ENCODE measurements at regions not wholly inside any gene's neighbourhood (a gene's known extent, or its start where the extent isn't known, plus 50 kb on each side); places are given as distances from the start of the nearest gene placed in this dataset.
"Not testable (repeated sequence)": the region's sequence is repeated elsewhere in the genome, so short reads cannot be mapped to it uniquely, and the experiment has no call there.

DNA sequence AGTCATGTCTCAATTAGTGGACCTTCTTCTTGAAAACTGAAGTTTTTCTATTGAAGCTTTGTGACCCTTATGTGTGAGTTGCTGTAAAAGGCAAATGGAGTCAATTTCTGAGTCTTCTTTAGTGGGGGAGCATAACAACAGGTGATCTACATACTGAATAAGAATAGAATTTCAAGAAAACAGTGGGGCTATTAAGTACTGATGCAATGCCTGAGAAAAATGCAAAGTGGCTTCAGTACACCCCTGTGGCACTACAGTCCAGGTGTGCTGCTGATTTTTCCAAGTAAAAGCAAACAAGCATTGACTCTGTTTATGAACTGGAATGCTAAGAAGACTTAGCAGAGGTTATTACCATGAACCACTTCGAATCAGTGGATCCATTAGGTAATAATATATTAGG lies 328.0 kb upstream of the PABPC4L start:
- ATAC-seq (no peak), DNase-seq (ENCODE audit: missing footprints) (no peak)
- intact Hi-C loops (cut with DNase I), result no loop called here

DNA sequence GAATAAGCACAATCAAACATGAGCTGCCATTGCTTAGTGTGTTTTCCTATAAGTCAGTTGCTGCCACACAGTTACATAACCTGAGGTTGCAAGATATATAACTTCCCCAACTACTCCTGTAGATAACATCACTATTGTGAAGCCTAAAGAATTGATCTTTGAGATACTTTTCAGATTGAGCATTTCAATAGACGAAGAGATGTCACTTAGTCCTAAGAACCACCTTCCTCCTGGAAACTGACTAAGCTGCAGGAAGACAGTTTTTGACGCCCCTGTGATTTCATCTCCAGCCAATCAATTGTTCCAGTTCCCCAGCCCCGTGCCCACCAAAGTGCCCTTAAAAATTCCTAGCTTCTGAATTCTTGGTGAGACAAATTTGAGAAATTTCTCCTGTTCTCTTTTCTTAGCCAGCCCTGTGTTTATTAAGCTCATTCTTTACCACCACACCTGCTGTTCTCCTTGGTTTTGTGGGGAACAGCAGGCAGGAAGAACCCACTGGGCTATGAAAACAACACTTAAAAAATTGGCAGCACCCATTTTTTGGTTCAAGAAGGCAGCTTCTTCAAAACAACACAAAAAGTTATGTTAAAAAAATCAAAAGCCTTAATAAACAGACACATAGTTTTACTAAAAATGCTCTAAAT lies 317.1 kb upstream of the PABPC4L start:
- DNase-seq (ENCODE audit: missing footprints) (no peak), ATAC-seq (no peak)
- intact Hi-C loops (cut with DNase I), result no loop called here

DNA sequence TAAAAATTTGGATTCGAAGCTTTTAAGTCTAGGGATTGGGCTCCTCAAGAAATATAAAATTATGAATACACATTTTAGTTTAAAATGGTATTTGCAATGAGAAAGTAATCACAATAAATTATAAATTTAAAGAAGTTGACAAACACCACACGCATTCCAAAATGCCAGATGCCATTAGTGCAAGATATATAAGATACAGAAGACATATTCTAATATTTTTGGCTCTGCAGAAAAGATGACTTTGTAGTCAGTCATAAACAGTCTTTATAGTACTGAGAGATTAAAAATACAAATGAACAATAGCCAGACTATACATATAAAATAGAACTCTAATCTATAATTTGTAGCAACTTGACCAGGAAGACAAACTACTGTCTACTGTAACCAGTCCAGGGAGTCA lies 309.0 kb upstream of the PABPC4L start:
- ATAC-seq, result no peak
- intact Hi-C loops (cut with DNase I), result no loop called here
- DNase-seq (ENCODE audit: missing footprints), result no peak

DNA sequence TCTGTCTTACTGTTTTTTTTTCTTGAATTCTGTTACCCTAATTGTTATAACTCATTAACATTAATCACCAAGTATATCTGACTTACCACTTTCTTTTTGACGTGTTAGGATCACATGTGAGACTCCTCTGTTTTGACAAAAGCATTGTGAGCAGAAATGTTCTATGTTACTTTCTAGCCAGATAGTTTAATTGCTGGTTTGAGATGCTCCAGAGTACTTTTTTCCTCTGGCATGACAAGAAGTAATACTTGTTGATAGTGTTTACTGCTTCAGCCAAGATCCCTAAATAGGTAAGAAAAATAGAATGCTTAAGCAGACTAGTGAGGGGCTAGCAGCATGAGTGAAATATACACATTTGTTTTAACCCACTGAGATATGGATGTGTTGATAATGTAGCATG lies 303.9 kb upstream of the PABPC4L start:
- intact Hi-C loops (cut with DNase I), result no loop called here
- DNase-seq (ENCODE audit: missing footprints) (no peak), ATAC-seq (no peak)

DNA sequence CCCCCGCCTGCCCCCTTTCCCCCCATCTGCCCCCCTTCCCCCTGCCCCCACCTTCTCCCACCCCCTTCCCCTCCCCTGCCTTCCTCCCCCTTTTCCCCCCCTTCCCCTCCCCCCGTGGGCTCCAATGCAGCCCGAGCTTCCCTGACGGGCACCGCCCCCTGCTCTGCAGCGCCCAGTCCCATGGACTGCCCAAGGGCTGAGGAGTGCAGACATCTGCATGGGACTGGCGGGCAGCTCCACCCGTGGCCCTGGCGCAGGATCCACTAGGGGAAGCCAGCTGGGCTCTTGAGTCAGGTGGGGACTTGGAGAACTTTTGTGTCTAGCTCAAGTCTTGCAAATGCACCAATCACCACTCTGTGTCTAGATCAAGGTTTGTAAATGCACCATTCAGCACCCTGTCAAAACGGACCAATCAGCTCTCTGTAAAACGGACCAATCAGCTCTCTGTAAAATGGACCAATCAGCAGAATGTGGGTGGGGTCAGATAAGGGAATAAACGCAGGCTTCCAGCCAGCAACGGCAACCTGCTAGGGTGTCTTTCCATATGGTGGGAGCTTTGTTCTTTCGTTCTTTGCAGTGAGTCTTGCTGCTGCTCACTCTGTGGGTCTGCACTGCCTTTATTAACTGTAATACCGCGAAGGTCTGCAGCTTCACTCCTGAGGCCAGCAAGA lies 300.5 kb upstream of the PABPC4L start:
- intact Hi-C loops (cut with DNase I), result no loop called here
- DNase-seq (ENCODE audit: missing footprints), result no peak
- no peak for ATAC-seq

DNA sequence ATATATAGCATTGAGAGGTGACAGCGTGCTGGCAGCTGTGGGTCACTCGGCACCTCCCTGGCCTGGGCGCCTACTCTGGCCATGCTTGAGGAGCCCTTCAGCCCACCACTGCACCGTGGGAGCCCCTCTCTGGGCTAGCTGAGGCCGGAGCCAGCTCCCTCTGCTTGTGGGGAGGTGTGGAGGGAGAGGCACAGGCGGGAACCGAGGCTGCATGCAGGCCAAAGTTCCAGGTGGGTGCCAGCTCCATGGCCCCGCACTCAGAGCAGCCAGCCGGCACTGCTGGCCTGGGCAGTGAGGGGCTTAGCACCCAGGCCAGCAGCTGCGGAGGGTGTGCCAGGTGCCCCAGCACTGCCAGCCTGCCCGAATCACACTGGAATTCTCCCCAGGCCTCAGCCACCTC lies 299.9 kb upstream of the PABPC4L start:
- DNase-seq (ENCODE audit: missing footprints); intact Hi-C loops (cut with DNase I); ATAC-seq: not testable (repeated sequence)

DNA sequence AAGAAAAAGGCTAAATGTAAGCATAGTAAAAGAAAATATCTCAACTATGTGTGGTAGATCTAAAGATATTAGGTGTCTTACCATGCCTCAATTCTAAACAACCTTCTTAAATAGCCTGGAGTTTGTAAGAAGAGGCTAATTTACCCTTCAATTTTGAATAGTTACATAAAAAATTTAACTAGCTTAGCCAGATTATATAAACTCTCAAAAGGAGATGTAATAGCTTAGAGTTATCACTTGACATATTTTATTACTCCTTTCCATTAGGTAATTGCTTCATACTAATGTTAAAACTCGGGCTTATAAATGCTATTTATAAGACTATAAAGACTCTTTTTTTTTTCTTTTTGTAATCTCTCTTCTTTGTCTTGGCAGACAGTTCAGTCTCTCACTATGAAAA lies 297.5 kb upstream of the PABPC4L start:
- intact Hi-C loops (cut with DNase I), result no loop called here
- ATAC-seq (no peak), DNase-seq (ENCODE audit: missing footprints) (no peak)

DNA sequence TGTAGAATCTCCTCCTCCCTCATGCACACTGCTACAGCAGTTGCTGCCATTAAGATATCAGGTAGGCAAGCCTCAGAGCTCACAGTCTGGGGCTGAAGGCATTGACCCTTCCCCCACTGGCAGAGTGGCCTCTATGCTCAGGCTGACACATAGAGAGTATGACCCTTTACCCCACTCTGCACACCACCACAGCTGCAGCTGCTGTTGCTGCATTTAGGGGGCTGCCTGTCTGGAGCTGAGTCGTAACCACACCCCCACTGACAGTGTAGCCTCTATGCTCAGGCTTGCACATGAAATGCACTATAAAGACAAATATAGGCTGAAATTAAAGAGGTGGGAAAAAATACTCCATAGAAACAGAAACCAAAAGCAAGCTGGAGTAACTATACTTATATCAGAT lies 289.3 kb upstream of the PABPC4L start:
- ATAC-seq (no peak), DNase-seq (ENCODE audit: missing footprints) (no peak)
- intact Hi-C loops (cut with DNase I), result no loop called here

DNA sequence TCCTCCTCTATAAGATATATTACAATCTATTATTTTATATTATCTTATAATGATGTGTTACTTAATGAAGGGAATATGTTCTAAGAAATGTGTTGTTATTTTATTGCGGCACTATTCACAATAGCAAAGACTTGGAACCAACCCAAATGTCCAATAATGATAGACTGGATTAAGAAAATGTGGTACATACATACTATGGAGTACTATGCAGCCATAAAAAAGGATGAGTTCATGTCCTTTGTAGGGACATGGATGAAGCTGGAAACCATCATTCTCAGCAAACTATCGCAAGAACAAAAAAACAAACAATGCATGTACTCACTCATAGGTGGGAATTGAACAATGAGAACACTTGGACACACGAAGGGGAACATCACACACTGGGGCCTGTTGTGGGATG lies 281.9 kb upstream of the PABPC4L start:
- intact Hi-C loops (cut with DNase I); ATAC-seq; DNase-seq (ENCODE audit: missing footprints): not testable (repeated sequence)

DNA sequence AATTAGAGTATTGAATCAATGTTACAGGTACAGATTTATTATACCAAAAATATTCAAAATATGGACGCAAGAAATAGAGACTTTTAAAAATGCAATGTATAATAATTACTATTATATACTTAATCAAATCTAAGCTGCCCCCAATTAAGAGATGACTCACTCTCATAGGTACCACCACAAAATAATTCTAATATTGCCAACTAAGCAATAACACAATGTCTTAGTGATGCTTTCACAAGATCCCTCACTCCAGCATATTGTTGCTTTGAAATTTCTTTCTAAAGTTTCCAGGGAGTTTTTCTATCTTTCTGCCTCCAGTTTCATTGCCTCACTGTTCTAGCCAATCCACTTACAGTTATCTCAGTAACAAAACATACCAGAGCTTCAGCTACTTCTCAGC lies 270.0 kb upstream of the PABPC4L start:
- intact Hi-C loops (cut with DNase I), result no loop called here
- ATAC-seq (no peak), DNase-seq (ENCODE audit: missing footprints) (no peak)

DNA sequence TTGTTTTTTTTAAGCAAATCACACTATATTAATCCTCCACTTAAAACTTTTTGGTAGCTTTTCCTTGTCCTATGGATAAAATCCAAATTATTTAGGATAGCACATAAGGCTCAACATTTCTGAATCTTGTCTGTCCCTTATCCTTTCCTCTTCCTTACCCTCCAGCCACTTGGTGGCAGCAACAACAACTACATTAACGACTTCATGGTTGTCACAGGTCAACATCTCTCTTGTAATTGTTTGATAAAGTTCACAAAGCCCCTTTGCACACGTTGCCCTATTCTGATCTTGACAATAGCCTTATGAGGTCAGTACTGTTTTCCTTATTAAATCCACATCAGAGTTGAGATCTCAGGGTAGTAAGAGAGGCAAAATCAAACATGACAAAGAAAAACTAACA lies 269.0 kb upstream of the PABPC4L start:
- ATAC-seq (no peak), DNase-seq (ENCODE audit: missing footprints) (no peak)
- intact Hi-C loops (cut with DNase I), result no loop called here

DNA sequence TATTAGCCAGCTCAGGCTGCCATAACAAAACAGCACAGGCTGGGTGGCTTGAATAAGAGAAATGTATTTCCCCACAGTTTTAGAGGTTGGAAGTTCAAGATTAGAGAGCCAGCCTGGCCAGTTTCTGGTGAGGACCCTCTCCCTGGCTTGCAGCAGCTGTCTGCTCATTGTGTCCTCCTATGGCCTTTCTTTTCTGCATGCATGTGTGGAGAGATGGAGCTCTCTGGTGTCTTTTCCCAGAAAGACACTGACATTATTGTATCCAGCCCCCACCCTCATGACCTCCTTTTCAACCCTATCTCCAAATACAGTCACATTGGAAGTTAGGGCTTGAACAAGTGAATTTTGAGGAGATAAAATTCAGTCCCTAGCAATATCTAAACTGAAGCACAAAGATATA lies 263.8 kb upstream of the PABPC4L start:
- DNase-seq (ENCODE audit: missing footprints) (no peak), ATAC-seq (no peak)
- intact Hi-C loops (cut with DNase I), result no loop called here

DNA sequence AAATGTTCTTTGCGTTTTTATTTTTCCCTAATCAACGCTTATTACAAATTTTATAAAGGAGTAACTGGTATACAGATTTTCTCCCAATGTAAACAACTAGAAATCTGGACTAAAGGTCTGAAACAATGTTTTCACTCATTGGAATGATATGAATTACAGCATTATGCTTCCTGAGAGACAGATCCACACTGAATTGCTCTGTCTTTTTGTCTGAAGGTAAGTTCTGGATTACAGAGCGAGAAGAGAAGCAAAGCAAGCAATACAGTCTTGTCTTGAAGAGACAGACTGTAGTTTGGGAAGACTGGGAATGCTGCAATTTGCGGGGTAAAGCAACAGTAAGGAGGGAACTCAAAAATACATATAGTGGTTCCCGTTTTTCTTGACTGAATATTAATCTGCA lies 262.2 kb upstream of the PABPC4L start:
- ATAC-seq, result no peak
- intact Hi-C loops (cut with DNase I), result no loop called here
- no peak for DNase-seq (ENCODE audit: missing footprints)

DNA sequence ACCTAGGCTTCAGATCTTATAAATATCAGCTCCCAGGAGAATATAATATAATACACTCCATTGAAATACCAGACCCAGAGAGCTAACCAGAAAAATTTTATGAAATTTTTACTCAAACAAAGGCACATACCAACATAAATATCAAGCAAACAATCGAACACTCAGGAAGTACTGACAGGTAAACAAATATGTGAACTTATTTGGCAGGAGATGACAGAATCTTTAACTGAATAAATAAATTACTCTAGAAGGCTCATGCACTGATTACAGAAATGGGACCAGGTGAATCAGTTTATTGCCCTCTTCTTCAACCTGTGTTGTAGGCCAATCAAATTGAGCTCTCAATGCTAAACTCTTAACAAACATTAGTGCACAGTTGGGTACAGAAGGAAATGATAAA lies 225.2 kb upstream of the PABPC4L start:
- no peak for ATAC-seq
- no peak for DNase-seq (ENCODE audit: missing footprints)
- intact Hi-C loops (cut with DNase I), result no loop called here

DNA sequence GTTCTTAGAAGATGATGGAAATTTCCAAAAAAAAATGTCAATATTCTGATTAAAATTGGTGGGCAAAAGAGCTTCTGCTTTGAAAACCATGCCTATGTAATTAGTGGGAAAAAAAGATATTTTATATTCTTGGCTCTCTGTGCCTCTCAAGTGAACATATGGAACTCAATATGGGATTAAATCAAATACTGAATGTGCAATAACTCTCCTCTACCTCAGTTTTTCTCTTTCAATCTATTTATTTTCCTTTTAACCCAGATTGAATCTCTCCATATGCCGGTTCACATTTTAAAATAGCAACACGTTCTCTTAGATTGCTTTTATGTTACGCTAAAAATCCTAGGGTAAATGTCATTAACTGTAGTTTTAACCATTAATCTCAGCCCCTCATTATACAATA lies 224.2 kb upstream of the PABPC4L start:
- intact Hi-C loops (cut with DNase I), result no loop called here
- no peak for ATAC-seq
- DNase-seq (ENCODE audit: missing footprints), result no peak

DNA sequence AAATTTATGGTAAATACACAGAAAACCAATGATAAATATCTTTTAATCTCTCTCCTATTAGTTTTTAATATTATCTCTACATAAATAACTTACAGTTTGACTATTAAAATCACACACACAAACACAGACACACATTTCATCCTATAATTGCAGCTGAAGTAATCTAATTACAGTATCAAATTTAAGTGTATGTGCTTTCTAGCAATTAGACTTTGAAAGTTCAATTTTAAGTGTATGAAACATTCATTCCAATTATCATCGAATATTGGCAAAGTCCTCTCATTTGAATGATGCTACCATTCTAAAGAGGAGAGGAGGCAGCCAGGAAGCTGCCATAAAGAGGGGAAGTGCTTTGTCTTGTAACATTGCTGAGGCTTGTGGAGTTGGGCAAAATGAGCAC lies 221.2 kb upstream of the PABPC4L start:
- intact Hi-C loops (cut with DNase I), result no loop called here
- ATAC-seq, result no peak

DNA sequence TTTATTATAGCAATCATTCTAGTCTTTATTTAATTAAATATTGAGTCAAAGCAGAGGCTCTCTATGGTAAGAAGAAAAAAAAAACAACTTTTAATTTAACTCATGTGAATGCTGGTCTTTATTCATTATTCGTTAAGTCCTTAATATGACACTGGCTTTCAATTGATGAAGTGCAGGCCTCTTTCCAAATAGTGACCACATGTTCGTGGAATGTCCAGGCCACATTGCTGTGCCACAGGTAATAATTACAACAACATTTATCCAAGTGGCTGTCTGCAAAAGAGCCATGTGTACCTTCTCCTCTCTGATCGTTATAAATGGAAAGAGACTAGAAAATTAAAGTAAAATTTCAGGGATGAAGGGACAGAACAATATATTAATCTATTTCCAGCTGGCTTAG lies 220.1 kb upstream of the PABPC4L start:
- intact Hi-C loops (cut with DNase I), result no loop called here
- DNase-seq (ENCODE audit: missing footprints), result no peak
- no peak for ATAC-seq

More for the DNA sequence above, 221.2 kb upstream of the PABPC4L start:
- no peak for DNase-seq (ENCODE audit: missing footprints)

DNA sequence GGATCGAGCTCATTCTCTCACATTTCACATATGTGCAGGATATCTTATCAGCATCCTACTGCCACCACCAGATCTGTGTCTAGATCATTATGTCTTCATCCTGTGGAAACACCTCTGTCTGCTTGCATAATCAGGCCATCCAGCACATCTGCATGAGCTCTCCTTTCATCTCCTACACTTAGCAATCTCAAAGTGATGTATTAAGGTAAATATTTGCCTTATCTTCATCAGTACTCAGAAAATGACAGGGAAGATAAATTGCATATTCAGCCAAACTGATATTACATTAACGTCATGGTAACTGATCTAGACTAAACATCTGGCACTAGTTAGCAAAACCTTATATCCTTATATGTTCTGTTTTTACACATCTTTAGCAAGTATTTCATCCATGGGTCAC lies 207.3 kb upstream of the PABPC4L start:
- ATAC-seq, result no peak
- intact Hi-C loops (cut with DNase I), result no loop called here
- DNase-seq (ENCODE audit: missing footprints), result no peak

DNA sequence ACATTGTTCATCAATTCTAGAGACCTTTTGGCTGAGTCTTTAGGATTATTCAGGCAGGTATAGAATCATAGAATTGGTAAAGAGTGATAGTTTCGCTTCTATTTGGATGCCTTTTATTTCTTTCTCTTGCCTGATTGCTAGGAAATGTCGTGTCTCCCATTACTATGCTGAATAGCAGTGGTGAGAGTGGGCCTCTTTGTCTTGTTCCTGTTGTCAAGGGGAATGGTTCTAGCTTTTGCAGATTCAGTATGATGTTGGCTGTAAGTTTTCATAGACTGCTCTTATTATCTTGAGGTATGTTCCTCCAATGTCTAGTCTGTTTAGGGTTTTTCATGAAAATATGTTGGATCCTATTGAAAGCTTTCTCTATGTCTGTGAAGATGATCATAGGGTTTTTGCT lies 200.2 kb upstream of the PABPC4L start:
- intact Hi-C loops (cut with DNase I), result no loop called here
- ATAC-seq (no peak), DNase-seq (ENCODE audit: missing footprints) (no peak)

DNA sequence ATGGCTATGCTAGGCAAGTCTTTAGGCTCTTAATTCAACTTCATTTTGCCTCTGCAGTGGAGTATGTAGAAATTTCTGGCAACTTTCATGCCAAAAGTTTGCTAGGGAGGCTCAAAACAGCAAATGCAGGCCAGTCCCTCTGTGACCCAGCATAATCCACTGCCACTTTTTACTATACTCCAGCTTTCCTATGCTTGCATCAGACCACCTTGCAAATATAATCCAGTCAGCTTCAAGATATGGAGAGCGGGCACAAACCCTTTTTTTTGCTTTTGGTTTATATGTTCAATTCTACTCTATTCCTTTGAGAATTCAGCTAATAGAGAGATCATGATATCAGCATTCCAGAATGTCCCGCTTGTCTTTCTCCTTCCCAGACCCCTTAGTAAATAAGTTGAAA lies 192.0 kb upstream of the PABPC4L start:
- ATAC-seq, result no peak
- intact Hi-C loops (cut with DNase I), result no loop called here
- DNase-seq (ENCODE audit: missing footprints), result no peak

DNA sequence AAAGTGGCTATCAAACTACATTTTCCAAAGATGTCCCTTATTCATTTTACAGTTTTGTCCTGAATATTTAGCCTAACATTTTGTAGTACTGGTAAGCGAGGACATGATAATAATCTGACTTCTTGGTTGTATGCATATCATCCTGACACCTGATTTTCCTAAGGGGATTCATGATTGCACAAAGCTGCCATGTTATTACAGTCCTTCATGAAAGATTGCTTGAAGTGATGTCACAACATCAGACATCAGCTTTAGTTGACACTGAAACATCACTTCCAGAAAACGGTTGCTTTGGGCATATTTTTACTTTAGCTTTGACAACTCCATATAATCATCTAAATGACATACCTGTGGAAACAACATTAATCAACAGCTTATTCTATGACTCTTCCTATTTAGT lies 188.7 kb upstream of the PABPC4L start:
- intact Hi-C loops (cut with DNase I), result no loop called here
- no peak for DNase-seq (ENCODE audit: missing footprints)
- no peak for ATAC-seq

Measured in Right ventricle myocardium inferior (tissue), 1 donor.